Mucosa of stomach (tissue), 1 donor: ENCODE measurements at regions not wholly inside any gene's neighbourhood (a gene's known extent, or its start where the extent isn't known, plus 50 kb on each side); places are given as distances from the start of the nearest gene placed in this dataset.

Experiments used
- H3K27me3 ChIP-seq: one replicate; pipeline ENCODE4 v1.7.0; 2013; ENCODE audit warnings: mild to moderate bottlenecking, low read length; ENCODE audit not compliant: control insufficient read depth, insufficient read depth
- H3K36me3 ChIP-seq: one replicate; pipeline ENCODE4 v1.7.0; 2013; ENCODE audit warnings: low read length; ENCODE audit not compliant: control insufficient read depth, insufficient read depth
- H3K4me1 ChIP-seq: one replicate; pipeline ENCODE4 v1.7.0; 2013; ENCODE audit warnings: mild to moderate bottlenecking, low read length; ENCODE audit not compliant: control insufficient read depth, insufficient read depth
- H3K4me3 ChIP-seq: one replicate; pipeline ENCODE4 v1.7.0; 2013; ENCODE audit warnings: low read length
- H3K9ac ChIP-seq: one replicate; pipeline ENCODE4 v1.7.0; 2013; ENCODE audit warnings: mild to moderate bottlenecking, low read length, moderate library complexity
- H3K9me3 ChIP-seq: one replicate; pipeline ENCODE4 v1.7.0; 2013; ENCODE audit warnings: mild to moderate bottlenecking, low read length, moderate library complexity; ENCODE audit not compliant: control insufficient read depth
- donor health status: Pancreatic carcinoma.

- no peaks in the 10 kb centered on the region for H3K9me3 ChIP-seq
- no peaks in the 10 kb centered on the region for H3K27me3 ChIP-seq
- no peak overlapping the region for H3K9ac ChIP-seq
- no peak overlapping the region for H3K4me3 ChIP-seq
- no peaks in the 10 kb centered on the region for H3K4me1 ChIP-seq
- H3K36me3 ChIP-seq, result no peaks in the 10 kb centered on the region
Observed at GRCh38 chr14:36083317-36083716, 93.2 kb downstream of the PTCSC3 start.

GRCh38 chr14:36078080-36078479, 98.4 kb downstream of the PTCSC3 start:
- H3K9ac ChIP-seq, result no peak overlapping the region
- no peak overlapping the region for H3K4me3 ChIP-seq
- H3K36me3 ChIP-seq, result no peaks in the 10 kb centered on the region
- no peaks in the 10 kb centered on the region for H3K4me1 ChIP-seq
- no peaks in the 10 kb centered on the region for H3K9me3 ChIP-seq
- no peaks in the 10 kb centered on the region for H3K27me3 ChIP-seq

GRCh38 chr14:36076197-36076596, 100.3 kb downstream of the PTCSC3 start:
- Histone ChIP-seq H3K36me3 (no peaks in the 10 kb centered on the region), H3K9ac (no peak overlapping the region), H3K9me3 (no peaks in the 10 kb centered on the region), H3K27me3 (no peaks in the 10 kb centered on the region), H3K4me1 (no peaks in the 10 kb centered on the region), H3K4me3 (no peak overlapping the region)

- Histone ChIP-seq H3K27me3 (no peaks in the 10 kb centered on the region), H3K36me3 (no peaks in the 10 kb centered on the region), H3K4me3 (no peak overlapping the region), H3K9me3 (no peaks in the 10 kb centered on the region), H3K9ac (no peak overlapping the region), H3K4me1 (no peaks in the 10 kb centered on the region)
Observed at GRCh38 chr14:36075203-36075602, 101.3 kb downstream of the PTCSC3 start.

- Histone ChIP-seq H3K9ac (no peak overlapping the region), H3K36me3 (no peaks in the 10 kb centered on the region), H3K4me1 (no peaks in the 10 kb centered on the region), H3K27me3 (no peaks in the 10 kb centered on the region), H3K4me3 (no peak overlapping the region), H3K9me3 (no peaks in the 10 kb centered on the region)
Observed at GRCh38 chr14:36070720-36071043, 105.8 kb downstream of the PTCSC3 start.

GRCh38 chr14:36070031-36070719, 106.3 kb downstream of the PTCSC3 start:
- no peaks in the 10 kb centered on the region for H3K9me3 ChIP-seq
- no peaks in the 10 kb centered on the region for H3K36me3 ChIP-seq
- no peaks in the 10 kb centered on the region for H3K4me1 ChIP-seq
- H3K27me3 ChIP-seq, result no peaks in the 10 kb centered on the region
- no peak overlapping the region for H3K4me3 ChIP-seq
- H3K9ac ChIP-seq, result no peak overlapping the region

- no peak overlapping the region for H3K9ac ChIP-seq
- no peak overlapping the region for H3K4me3 ChIP-seq
- H3K36me3 ChIP-seq, result no peaks in the 10 kb centered on the region
- no peaks in the 10 kb centered on the region for H3K4me1 ChIP-seq
- H3K27me3 ChIP-seq, result no peaks in the 10 kb centered on the region
- H3K9me3 ChIP-seq, result no peaks in the 10 kb centered on the region
Observed at GRCh38 chr14:36069535-36069900, 107.0 kb downstream of the PTCSC3 start.

GRCh38 chr14:36068777-36069534, 107.6 kb downstream of the PTCSC3 start:
- H3K9ac ChIP-seq, result no peak overlapping the region

GRCh38 chr14:36067428-36068187, 108.9 kb downstream of the PTCSC3 start:
- H3K9ac ChIP-seq, result no peak overlapping the region
- no peaks in the 10 kb centered on the region for H3K4me1 ChIP-seq
- no peaks in the 10 kb centered on the region for H3K27me3 ChIP-seq
- H3K9me3 ChIP-seq, result no peaks in the 10 kb centered on the region
- H3K4me3 ChIP-seq, result no peak overlapping the region
- H3K36me3 ChIP-seq, result no peaks in the 10 kb centered on the region

More at GRCh38 chr14:36068777-36069534, 107.6 kb downstream of the PTCSC3 start:
- Histone ChIP-seq H3K9me3 (no peaks in the 10 kb centered on the region), H3K27me3 (no peaks in the 10 kb centered on the region), H3K36me3 (no peaks in the 10 kb centered on the region), H3K4me1 (no peaks in the 10 kb centered on the region), H3K4me3 (no peak overlapping the region)

GRCh38 chr14:36066636-36067035, 109.9 kb downstream of the PTCSC3 start:
- H3K4me3 ChIP-seq, result no peak overlapping the region
- no peaks in the 10 kb centered on the region for H3K4me1 ChIP-seq
- H3K27me3 ChIP-seq, result no peaks in the 10 kb centered on the region
- no peak overlapping the region for H3K9ac ChIP-seq
- no peaks in the 10 kb centered on the region for H3K36me3 ChIP-seq
- H3K9me3 ChIP-seq, result no peaks in the 10 kb centered on the region

GRCh38 chr14:36065831-36066230, 110.7 kb downstream of the PTCSC3 start:
- Histone ChIP-seq H3K27me3 (no peaks in the 10 kb centered on the region), H3K4me1 (no peaks in the 10 kb centered on the region), H3K36me3 (no peaks in the 10 kb centered on the region), H3K9me3 (no peaks in the 10 kb centered on the region), H3K4me3 (no peak overlapping the region), H3K9ac (no peak overlapping the region)

- Histone ChIP-seq H3K9ac (no peak overlapping the region), H3K4me3 (no peak overlapping the region), H3K4me1 (no peaks in the 10 kb centered on the region), H3K9me3 (no peaks in the 10 kb centered on the region), H3K27me3 (no peaks in the 10 kb centered on the region), H3K36me3 (no peaks in the 10 kb centered on the region)
Observed at GRCh38 chr14:36059531-36059930, 117.0 kb downstream of the PTCSC3 start.
